Activated CD8-positive, alpha-beta memory T cell treated with anti-CD3 and anti-CD28 coated beads for 24 hours (primary cell): ENCODE measurements at regions not wholly inside any gene's neighbourhood (a gene's known extent, or its start where the extent isn't known, plus 50 kb on each side); places are given as distances from the start of the nearest gene placed in this dataset.
"Not testable (repeated sequence)": the region's sequence is repeated elsewhere in the genome, so short reads cannot be mapped to it uniquely, and the experiment has no call there.

Source experiments
- DNase-seq: peaks from one replicate; pipeline ENCODE4 v3.0.0-alpha.2; 2020

- no peak for DNase-seq
These were observed 244.2 kb upstream of the ACVR2A start for GRCh38 chr2:147600646-147601045.

- no peak for DNase-seq
These were observed 244.6 kb upstream of the ACVR2A start for GRCh38 chr2:147600223-147600622.

- DNase-seq: no peak
These were observed 249.6 kb upstream of the ACVR2A start for GRCh38 chr2:147595200-147595599.

DNA sequence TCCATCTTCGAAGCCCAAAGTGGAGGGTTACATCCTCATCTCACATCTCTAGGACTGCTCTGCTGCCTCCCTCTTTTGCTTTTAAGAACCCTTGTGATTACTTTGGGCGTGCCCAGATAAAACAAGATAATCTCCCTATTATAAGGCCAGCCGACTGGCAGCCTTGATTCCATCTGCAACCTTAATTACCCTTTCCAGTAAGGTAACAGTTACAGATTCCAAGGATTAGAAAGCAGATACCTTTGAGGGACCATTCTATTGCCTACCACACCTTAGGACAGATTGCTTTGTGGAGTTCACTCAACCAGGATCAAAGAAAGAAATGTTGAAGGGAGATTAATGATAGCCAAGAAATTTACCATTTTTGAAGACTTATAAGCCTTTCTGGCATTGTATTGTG is 250.8 kb upstream of the ACVR2A start:
- no peak for DNase-seq

- DNase-seq: not testable (repeated sequence)
These were observed 252.0 kb upstream of the ACVR2A start for GRCh38 chr2:147592784-147593183.

- no peak for DNase-seq
These were observed 255.7 kb upstream of the ACVR2A start for GRCh38 chr2:147589127-147589526.

GRCh38 chr2:147588191-147588590 is 256.6 kb upstream of the ACVR2A start:
- DNase-seq: no peak

GRCh38 chr2:147578529-147578928 is 266.3 kb upstream of the ACVR2A start:
- DNase-seq: no peak

GRCh38 chr2:147577998-147578380 is 266.8 kb upstream of the ACVR2A start:
- no peak for DNase-seq

DNA sequence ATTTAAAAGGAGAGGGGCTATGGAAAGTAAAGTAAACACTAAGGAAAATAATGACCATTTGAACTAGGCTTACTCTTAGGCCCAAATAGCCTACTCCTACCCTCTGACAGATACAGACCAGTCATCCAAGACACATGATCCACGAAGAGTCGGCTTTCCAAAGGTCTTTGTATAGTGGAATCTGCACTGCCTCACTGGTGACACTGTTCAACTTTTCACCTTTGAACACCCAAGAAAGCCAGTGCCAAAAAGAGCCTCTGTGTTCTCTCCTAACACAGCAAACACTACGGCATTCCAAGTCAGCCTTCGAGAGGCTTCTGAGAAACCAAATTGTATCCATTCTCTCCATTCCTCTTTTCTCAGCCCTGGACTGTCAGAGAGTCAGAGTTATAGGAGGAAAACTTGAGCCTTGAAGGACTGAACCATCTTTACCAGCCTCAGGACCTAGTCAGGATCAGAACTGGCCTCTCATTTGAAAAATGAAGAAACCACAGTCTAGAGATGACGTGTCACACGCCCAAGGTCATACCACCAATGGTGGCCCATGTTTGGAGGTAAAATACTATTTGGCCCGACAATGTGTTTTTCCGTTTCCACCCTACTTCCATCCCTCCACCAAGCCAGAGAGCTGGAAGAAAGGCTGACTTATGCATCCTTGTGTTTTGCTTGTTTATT is 267.4 kb upstream of the ACVR2A start:
- DNase-seq: no peak

DNA sequence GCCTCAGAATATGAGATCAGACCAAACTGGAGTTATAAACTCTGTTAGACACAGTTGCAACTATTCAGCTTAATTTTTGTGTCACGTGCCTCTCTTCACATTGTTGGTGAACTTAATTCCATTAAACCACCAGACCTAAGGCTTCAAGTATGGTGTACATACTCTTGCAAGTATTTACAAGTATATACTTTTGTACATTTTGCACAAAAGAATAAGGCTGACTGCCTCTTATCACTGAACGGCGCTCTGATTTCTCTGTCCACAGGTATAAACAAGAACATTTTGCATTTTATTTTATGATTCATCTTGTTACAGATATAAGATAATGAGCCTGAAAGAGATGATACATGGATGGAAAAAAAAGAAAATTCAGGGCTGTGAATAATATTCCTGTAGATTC is 269.7 kb upstream of the ACVR2A start:
- no peak for DNase-seq

DNA sequence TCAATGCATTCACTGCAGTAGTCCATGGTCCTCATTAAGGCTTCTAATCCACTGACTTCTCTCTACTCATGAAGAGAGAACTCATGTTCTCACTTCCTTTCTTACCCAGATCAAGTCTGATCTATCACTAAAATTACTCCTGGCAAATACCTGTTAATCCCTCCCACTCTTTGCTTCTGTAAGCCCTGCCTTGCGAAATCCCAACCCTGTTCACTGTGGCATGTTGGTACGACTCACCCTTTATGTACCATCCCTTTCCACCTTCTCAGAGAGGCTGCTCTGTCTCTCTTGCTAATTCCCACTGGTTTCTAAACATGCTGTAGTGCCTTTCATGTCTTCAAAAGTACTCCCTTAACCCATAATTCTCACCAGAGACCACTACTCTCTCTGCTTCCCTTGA is 272.2 kb upstream of the ACVR2A start:
- DNase-seq: no peak

GRCh38 chr2:147569426-147569825 is 275.4 kb upstream of the ACVR2A start:
- DNase-seq: no peak

- no peak for DNase-seq
These were observed 276.7 kb upstream of the ACVR2A start for GRCh38 chr2:147568109-147568508.

- DNase-seq: no peak
These were observed 277.7 kb upstream of the ACVR2A start for GRCh38 chr2:147567136-147567535.

DNA sequence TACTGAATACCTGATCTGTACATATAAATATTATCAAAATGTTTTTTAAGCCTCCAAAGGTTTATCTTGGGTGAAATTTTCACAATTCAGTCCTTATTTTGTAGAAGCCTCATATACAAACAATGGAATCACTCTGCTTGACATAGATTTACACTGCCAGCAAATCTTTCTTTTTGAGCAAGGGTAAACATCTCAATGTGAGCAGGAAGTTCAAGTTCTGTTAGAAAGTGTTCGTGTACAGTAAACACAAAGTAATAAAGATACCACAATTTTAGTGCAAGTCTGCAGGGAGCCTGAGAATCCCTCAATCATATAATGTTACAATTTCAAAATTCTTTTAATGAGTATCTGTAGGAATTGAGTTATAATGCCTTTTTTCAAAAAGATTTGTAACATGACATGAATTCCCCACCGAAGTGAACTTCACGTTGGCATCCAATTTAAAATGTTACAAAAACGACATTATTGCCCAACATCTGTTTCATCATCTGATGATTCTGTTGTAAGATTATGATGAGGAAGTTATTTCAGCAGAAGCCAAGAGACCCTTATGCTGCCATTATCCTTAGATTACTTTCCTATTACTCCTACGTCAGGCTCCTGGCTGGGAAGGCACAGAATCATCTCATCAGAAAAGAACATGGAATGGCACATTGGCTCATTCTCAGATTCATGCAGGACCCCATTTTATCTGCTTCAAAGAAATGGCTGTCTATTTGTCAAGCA is 283.9 kb upstream of the ACVR2A start:
- DNase-seq: no peak

DNA sequence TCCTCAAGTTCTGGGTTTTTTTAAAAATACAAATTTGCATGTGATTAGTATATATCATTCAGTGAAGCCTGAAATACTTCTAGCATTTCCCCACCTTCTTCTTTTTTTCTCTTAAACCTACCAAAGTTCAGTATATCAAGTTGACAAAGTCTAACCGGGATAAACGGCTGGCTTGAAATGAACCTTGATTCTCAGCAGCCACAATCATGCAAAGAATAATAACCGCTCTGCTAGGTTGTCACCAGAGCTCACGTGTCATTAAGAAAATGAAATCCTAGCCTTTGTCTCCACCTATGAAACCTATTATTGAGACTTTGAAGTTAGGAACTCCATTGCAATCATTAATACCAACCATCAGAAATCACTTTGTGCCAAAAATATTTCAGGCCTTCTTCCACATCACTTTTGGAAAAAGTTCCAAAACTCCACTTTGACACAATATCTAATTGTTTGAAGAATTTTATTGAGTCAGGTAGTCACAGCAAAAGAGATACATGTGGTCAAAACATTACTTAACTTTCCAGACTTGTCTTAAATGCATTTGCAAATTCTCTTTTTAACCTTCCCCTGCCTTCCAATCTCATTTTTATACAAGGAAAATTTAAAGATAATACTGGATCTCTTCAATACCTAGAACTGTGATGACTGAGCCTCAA is 285.6 kb upstream of the ACVR2A start:
- no peak for DNase-seq

GRCh38 chr2:147558620-147559019 is 286.2 kb upstream of the ACVR2A start:
- no peak for DNase-seq

DNA sequence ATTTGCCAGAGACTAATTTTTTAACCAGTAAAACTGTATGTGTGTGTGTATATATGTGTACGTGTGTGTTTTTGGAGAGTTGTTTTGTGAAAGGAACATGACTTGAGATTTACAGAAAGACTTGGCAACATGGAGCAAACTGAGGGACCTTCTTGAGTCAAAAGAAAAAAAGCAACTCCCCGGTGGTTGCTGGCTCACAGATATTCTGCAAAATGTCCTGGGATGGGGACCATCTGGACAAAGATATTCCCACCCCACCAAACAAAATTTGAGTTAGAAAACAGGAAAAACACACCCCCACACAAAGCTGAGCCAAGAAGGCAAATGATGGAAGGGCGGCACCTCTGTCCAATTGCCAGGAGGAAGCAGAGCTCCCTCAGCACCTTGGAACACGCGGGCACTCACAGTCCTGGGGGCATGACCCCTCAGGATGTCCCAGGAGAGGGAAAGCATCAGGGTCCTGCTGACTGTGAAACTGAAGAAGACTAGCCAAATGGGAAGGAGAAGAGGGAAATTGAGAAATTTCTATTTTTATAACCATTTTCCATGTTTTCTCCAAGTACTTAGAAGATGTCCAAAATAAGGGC is 290.2 kb upstream of the ACVR2A start:
- DNase-seq: no peak

GRCh38 chr2:147553775-147554271 is 291.0 kb upstream of the ACVR2A start:
- DNase-seq: no peak

DNA sequence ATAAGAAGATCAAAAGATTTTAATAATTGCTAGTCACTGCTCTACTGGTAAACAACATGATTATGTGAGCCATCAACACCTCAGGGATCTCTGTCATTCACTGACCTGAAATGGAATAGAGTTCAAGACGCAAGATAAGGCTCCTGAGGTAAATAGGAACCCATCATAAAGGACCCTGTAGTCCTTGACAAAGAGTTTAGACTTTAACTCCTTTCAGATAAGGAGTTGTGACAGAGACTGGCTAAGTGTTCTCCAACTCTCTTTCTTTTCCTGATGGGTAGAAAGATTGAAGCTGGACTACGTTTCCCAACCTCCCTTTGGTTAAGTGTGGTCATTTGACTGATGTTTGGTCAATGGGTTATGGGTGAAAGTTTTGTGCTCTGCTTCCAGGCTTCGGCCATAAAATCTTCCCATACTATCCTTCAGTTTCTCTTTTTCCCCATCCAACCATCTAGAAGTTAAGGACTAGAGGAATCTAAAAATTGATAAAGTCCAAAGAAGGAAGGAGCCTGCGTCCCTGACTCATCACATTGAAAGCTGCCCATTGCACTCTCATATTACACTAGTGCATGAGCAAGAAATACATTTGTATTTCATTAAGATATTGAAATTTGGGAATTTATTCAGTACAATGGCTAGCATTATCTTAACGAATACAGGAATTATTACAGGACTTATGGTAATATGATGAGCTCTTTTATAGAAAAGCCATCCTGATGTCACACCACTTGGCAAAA is 293.7 kb upstream of the ACVR2A start:
- DNase-seq: no peak

DNA sequence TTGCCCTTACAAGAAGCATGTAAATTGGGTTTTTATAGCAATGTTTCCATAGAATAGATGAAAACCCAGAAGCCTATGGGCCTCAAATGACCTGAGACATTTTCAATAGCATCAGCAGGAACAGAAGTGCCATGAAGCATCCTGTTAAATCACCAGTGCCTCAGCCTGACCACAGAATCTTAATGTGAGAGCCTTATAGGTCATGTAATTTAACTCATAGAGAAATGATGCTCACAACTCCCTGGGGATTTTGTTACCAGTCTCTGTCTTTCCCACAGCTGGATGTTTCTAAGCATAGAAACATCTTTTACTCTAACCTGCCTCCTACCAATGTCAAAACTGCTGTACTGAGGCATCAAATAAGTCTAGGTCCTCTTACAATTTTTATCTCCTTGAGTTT is 295.8 kb upstream of the ACVR2A start:
- no peak for DNase-seq

GRCh38 chr2:147548451-147548850 is 296.4 kb upstream of the ACVR2A start:
- no peak for DNase-seq
